ENCODE measurements at regions not wholly inside any gene's neighbourhood (a gene's known extent, or its start where the extent isn't known, plus 50 kb on each side); places are given as distances from the start of the nearest gene placed in this dataset.
"Not testable (repeated sequence)": the region's sequence is repeated elsewhere in the genome, so short reads cannot be mapped to it uniquely, and the experiment has no call there.

- no peak for DNase-seq (ENCODE audit: low read depth)
These were observed 455.1 kb upstream of the CTSO start for GRCh38 chr4:156408749-156409148.

GRCh38 chr4:156401371-156401770, 447.7 kb upstream of the CTSO start:
- no peak for DNase-seq (ENCODE audit: low read depth)

GRCh38 chr4:156396534-156396933, 442.9 kb upstream of the CTSO start:
- DNase-seq (ENCODE audit: low read depth), result no peak

DNA sequence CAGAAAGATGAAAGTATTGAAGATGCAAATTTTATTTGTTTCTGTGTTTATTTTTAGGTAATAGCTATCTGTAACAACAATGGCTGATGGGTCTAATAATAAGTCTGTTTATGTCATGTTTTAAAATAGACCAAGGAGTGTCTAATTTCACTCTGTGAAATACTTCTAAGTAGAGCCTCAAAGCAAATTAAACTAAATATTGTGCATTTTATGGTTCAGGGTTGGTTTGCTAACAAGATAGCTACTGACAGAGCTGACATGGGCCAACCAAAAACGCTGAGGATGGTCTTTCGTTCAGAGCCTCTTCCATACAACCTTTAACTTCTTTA, 437.6 kb upstream of the CTSO start:
- DNase-seq (ENCODE audit: low read depth), result no peak

DNA sequence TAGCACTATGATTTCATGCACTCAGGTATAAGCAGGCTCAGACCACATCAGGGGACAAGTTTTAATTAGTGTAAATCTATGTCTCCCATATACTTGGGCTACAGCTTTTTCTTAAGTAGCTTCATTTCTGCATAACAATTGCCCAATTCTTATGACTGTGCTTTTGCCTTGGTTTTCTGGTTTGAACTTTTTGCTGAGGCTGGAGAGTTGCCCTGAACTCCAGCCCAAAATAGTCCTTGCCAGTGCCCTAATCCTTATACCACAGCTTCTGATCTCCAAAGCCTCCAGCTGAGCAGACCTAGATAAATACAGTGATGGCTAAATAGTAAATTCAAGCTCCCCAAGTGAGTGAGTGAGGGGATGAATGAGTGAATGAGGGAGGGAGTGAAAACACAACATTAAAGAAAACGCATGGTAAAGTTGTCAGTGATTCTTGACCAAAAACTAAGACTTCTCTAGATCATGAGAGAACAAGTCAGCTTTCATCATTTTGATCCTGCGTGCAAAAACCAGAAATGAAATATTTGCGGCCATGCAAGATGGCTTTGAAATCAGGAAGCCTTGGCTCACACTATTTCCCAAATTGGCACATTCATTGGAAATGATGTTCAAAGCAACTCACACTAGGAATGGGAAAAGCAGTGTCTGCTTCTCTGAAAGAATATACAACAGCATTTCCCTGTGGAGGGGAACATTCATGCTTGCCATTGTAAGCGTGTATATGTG, 437.1 kb upstream of the CTSO start:
- peak; percentile 50 for DNase-seq (ENCODE audit: low read depth)

GRCh38 chr4:156388826-156389225, 435.2 kb upstream of the CTSO start:
- DNase-seq (ENCODE audit: low read depth), result peak; percentile 34

DNA sequence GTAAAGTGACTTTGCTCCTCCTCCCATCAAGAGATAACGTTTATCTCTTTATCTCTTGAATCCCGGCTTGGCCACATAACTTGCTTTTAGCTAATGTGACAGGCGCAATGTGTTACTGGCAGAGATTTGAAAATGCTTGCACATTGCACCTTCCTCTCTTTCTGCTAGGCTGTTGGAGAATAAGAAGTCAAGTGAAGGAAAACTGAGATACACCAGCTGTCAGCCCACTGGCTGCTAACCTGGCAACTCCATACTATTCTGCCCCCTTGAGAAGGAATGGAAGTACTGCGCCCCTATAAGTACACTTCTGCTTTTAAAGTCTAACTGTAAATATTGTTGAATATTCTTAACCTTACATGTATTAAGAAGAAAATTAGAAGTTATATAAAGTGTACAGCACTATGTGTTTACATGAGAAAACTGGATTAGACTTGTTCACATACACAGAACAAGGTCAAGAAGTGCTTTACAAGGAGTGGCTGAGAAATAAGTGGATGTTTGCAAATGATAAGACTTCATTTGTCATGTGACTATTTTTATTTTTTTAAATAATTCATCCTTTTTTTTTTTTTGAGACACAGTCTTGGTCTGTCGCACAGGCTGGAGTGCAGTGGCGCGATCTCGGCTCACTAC, 424.5 kb upstream of the CTSO start:
- DNase-seq (ENCODE audit: low read depth), result no peak

- DNase-seq (ENCODE audit: low read depth), result peak; percentile 23
These were observed 423.5 kb upstream of the CTSO start for GRCh38 chr4:156377036-156377710.

DNA sequence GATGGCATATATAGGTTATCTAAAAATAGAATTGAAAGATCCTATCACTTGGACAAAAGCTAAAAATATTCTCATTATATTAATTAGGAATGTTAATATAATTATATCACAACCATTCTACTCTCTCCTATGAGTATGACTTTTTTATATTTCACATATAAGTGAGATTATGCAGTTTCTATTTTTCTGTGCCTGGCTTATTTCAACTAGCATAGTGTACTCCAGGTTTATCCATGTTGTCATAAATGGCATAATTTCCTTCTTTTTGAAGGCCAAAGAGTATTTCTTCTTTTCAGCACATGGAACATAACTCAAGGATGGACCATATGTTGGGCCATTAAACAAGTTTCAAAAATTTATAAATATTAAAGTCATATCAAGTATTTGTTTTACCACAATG, 421.2 kb upstream of the CTSO start:
- DNase-seq (ENCODE audit: low read depth), result no peak

GRCh38 chr4:156374069-156374468, 420.4 kb upstream of the CTSO start:
- no peak for DNase-seq (ENCODE audit: low read depth)

DNA sequence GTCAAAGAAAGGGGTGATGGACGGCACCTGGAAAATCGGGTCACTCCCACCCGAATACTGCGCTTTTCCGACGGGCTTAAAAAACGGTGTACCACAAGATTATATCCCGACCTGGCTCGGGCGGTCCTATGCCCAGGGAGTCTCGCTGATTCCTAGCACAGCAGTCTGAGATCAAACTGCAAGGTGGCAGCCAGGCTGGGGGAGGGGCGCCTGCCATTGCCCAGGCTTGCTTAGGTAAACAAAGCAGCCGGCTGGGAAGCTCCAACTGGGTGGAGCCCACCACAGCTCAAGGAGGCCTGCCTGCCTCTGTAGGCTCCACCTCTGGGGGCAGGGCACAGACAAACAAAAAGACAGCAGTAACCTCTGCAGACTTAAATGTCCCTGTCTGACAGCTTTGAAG, 413.8 kb upstream of the CTSO start:
- not testable (repeated sequence) for DNase-seq (ENCODE audit: low read depth)

DNA sequence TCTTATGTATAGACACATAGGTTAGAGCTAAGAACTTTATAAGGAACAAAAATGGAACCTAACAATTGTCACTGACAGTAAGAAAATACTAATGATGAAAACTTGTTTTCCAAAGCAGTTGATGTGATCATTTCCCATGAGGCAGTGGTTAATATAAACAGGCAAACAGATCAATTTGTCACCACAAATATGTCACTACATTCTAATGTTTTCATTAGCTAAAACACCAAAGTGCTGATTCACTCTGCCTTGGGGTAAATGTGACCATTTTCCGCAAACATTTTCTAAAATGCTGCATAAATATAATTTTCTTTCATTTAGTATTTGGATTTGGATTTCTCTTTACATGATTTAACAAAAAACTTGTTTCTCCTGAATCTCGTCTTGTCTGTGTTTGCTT, 408.9 kb upstream of the CTSO start:
- no peak for DNase-seq (ENCODE audit: low read depth)

DNA sequence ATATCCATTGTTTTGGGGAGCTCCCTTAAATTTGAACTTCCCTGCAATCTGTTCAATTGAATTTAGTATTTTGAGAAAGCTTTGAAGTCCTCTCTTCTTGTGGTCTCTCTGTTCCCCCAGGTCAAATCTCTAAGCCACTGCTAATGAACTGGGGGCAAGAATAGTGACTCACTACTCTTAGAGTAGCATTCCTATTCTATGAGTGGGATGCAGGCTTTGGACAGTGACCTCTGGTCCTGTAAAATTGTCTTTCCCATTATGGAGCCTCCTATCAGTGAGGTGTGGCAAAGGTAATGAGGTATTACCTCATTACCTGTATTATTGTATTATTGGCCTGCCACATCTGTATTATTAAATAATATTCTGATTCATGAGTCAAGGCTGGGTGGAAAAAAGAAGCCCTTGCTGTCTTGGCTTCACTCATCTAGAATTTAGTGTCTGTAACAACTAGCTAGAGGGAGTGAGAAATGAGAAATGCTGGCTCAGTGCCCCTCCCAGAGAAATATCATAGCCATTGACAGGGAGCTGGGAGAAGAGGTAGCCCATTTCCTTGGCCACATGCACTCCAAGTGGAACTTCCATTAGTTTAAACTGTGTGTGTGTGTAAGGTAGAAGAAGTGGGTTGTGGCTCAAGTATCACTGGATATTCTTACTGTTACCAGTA, 393.9 kb upstream of the CTSO start:
- no peak for DNase-seq (ENCODE audit: low read depth)

DNA sequence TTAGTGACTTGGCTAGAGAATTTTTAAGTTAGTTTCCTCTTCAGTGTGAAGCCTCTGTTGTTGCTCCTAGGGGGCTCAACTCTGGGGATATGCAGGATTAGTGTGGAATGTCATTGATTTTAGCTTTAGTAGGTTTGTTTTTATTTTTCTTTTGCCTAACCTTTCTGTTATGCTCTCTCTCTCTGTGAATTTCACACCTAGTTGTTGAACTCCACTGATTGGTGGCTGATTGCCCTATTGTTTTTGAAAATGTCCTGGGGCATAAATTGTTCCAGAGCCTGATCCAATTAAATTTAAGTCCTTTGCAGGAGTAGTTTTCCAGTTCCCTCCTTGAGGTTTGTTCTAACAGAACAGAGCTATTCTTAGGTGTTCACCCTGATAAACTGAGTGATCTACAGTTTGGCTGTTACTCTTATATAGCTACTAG, 393.3 kb upstream of the CTSO start:
- no peak for DNase-seq (ENCODE audit: low read depth)

GRCh38 chr4:156344397-156344796, 390.7 kb upstream of the CTSO start:
- no peak for DNase-seq (ENCODE audit: low read depth)

DNA sequence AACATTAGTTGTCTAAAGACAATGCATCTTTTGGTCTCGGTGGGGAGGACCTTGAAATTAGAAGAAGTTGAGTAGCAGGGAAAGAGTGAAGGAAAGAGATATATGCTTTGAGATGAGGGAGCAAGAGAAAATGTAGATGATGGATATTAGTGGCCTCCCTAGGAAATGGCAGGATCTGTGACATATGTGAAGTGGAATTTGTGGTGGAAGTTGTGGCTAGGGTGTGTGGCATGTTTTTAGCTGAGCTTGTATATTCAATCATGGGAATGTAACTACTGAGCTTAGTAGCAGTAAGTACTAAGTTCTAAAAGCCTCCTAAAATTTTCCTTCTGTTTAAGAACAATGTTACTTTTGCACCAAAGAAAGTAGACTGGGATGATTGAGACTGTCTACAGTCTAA, 382.8 kb upstream of the CTSO start:
- DNase-seq (ENCODE audit: low read depth), result no peak

GRCh38 chr4:156335721-156336120, 382.1 kb upstream of the CTSO start:
- no peak for DNase-seq (ENCODE audit: low read depth)

GRCh38 chr4:156330436-156331031, 376.9 kb upstream of the CTSO start:
- no peak for DNase-seq (ENCODE audit: low read depth)

DNA sequence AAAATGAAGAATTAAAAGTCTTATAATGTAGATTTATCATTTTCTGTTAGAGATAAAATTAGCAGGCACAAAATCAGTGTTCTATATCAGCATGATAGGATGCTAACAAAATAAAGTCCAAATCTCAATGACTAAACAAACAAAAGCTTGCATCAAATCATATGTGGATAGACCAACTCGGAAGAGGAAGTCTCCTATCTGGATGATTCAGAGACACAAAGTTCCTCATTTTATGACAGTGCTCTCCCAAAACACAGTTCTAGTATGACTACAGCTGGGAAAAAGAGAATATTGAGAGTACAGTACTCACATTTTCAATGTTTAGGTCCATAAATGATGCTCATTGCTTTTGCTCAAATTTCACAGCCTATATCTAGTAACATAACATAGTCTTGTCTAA, 376.1 kb upstream of the CTSO start:
- DNase-seq (ENCODE audit: low read depth), result no peak

DNA sequence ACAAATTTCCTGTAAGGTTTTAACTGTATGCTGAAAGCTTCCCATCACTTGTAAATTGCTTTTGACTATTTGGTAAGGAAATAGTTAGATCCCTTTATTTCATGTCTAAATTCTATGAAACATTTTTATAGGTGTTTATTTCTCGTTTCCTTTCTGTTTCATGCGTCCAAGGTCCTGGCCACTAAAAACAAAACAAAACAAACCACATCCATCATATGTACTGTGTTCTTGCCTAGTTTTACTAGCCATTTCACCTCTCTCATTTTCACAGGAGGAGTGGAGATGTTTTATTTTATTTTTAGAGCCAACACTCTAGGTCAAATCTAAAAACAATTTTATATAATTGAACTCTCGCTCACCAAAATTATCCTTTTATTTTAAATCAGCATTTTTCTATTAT, 375.2 kb upstream of the CTSO start:
- DNase-seq (ENCODE audit: low read depth), result no peak

DNA sequence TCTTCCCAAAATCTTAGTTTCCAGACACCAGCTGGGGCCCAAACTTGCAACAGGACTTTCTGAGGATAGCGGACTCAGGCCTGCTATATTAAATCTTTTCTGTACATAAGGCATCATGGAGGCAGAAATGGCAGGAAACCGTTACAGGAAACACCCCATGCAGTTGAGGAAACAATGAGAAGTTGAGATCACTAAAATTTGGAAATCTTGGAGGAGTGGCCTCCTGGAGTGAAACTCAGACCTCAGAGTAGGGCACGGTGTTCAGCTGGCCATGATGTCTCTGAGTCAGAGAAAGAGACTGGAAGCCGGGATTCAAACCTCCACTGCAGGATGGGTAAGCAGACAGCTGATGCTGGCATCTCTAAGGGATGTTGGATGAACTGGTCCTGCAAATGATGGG, 372.6 kb upstream of the CTSO start:
- DNase-seq (ENCODE audit: low read depth), result no peak

DNA sequence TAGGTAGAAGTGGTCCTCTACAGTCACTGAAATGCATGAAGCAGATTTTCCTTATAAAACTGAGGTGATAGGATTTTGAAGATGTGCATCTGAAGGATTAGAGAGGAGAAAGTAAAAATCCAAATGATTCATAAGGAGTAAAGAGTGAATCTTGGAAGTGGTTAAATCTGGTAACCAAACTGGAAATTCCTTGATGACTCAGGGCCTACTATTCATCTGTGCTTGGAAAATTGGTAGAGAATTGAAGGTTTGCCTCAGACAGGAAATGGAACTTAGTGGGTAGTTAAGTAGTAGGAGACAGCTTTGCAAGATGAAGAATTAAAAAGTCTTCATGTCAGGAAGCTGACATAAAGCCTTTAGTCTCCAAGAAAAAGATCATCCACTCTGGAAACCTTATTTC, 368.9 kb upstream of the CTSO start:
- peak; percentile 58 for DNase-seq (ENCODE audit: low read depth)

GRCh38 chr4:156321203-156321602, 367.5 kb upstream of the CTSO start:
- DNase-seq (ENCODE audit: low read depth), result peak; percentile 37
